K562 (cell line): ENCODE measurements at regions not wholly inside any gene's neighbourhood (a gene's known extent, or its start where the extent isn't known, plus 50 kb on each side); places are given as distances from the start of the nearest gene placed in this dataset.

Experiments used
- ATAC-seq: fragments of 200-7000 bp; cut with Tn5 transposase; 3 replicates; pipeline ENCODE4 v1.9.1; 2020; ENCODE audit warnings: moderate library complexity
- BruUV-seq: library from RNA; stranded (reverse); fragments of 400-500 nt; replicated peaks from 2 replicates; lab custom pipeline; 2021; lab: Mats Ljungman, UMichigan
- CTCF ChIA-PET: fragments of 300-600 bp; formaldehyde crosslinking; extraction: SDS; loops from one replicate; lab custom pipeline; 2021; ENCODE audit warnings: low intra/inter-chr PET ratio; lab: Yijun Ruan, JAX
- POLR2A ChIA-PET: fragments of 300-600, 350-650 bp; sonication (Branson Sonifier 250); formaldehyde crosslinking; extraction: SDS; loops from one replicate; lab custom pipeline; 2021; ENCODE audit warnings: antibody characterized with exemption, inconsistent platforms; lab: Yijun Ruan, JAX
- DNase-seq, 4 experiments: peaks; one replicate each; pipeline versions ENCODE4 v3.0.0 to v3.0.0-alpha.2; 2011 to 2018; ENCODE audit warnings: low spot score in 3 of 4, mixed read lengths in 3 of 4; ENCODE audit errors: extremely low read depth in 1 of 4
- FAIRE-seq: peaks from 2 replicates; lab custom pipeline; 2011; peaks lifted over from hg19 to GRCh38; lab: Jason Lieb, UNC
- H2AFZ ChIP-seq: 2 replicates; pipeline ENCODE4 v1.6.0; 2011; ENCODE audit warnings: low read depth, low read length, control low read depth, inconsistent platforms
- H3K27ac ChIP-seq: fragments of 200-600 bp; 3 replicates; pipeline ENCODE4 v1.8.0; 2011; ENCODE audit warnings: low read depth, mild to moderate bottlenecking, control low read depth, inconsistent platforms, low read length, moderate library complexity, mixed read lengths; ENCODE audit errors: extremely low read depth
- H3K27me3 ChIP-seq, 2 experiments: fragments of 300-600 bp in 1 of 2; 2 replicates in 1 of 2; 3 replicates in 1 of 2; pipeline versions ENCODE4 v1.6.0 to v1.8.0; 2011; ENCODE audit warnings: inconsistent platforms in 2 of 2, low read length in 2 of 2, mild to moderate bottlenecking in 1 of 2, mixed read lengths in 1 of 2, moderate library complexity in 1 of 2; ENCODE audit not compliant: control insufficient read depth in 2 of 2, insufficient read depth in 2 of 2
- H3K36me3 ChIP-seq: fragments of 300-600 bp; 3 replicates; pipeline ENCODE4 v1.8.0; 2011; ENCODE audit warnings: mild to moderate bottlenecking, low read length, inconsistent platforms; ENCODE audit not compliant: control insufficient read depth, insufficient read depth
- H3K4me1 ChIP-seq, 2 experiments: fragments of 200-600 bp in 1 of 2; replicated peaks in 1 of 2; 2 replicates in 1 of 2; 3 replicates in 1 of 2; pipeline versions ENCODE4 v1.5.1 to v1.8.0; 2011; ENCODE audit warnings: inconsistent platforms in 2 of 2, low read length in 2 of 2, mild to moderate bottlenecking in 1 of 2, mixed read lengths in 1 of 2, moderate library complexity in 1 of 2; ENCODE audit not compliant: control insufficient read depth in 2 of 2, insufficient read depth in 2 of 2
- H3K4me2 ChIP-seq: 2 replicates; pipeline ENCODE4 v1.6.1; 2011; ENCODE audit warnings: low read length, control low read depth, inconsistent platforms, mixed read lengths; ENCODE audit not compliant: insufficient read depth
- H3K4me3 ChIP-seq: fragments of 200-600 bp; sonication (generic), shearing (Covaris generic); 2 replicates; pipeline ENCODE4 v1.5.1; 2016; ENCODE audit warnings: control low read depth, inconsistent platforms
- H3K79me2 ChIP-seq: fragments of 200-600 bp; 3 replicates; pipeline ENCODE4 v1.8.0; 2011; ENCODE audit warnings: low read length, inconsistent platforms; ENCODE audit not compliant: control insufficient read depth, insufficient read depth
- H3K9ac ChIP-seq, 2 experiments: 2 replicates each; pipeline versions ENCODE4 v1.6.0 to v1.6.1; 2011; ENCODE audit warnings: low read depth in 2 of 2, low read length in 2 of 2, control low read depth in 1 of 2, inconsistent platforms in 1 of 2, mild to moderate bottlenecking in 1 of 2, mixed read lengths in 1 of 2; ENCODE audit not compliant: insufficient read depth in 1 of 2
- H3K9me1 ChIP-seq: one replicate; pipeline ENCODE4 v1.6.0; 2011; ENCODE audit warnings: inconsistent platforms, mild to moderate bottlenecking, low read length, moderate library complexity; ENCODE audit not compliant: control insufficient read depth, insufficient read depth
- H3K9me3 ChIP-seq: replicated peaks from 2 replicates; pipeline ENCODE4 v1.5.1; 2011; ENCODE audit warnings: low read depth, low read length, inconsistent platforms; ENCODE audit not compliant: control insufficient read depth, insufficient read depth
- H4K20me1 ChIP-seq: replicated peaks from 2 replicates; pipeline ENCODE4 v1.6.1; 2011; ENCODE audit warnings: low read length, inconsistent platforms, mixed read lengths; ENCODE audit not compliant: control insufficient read depth, insufficient read depth
- MCM2 ChIP-seq: fragments of 450-650 bp; IDR thresholded peaks from 2 replicates; pipeline ENCODE4 v1.6.1; 2017; ENCODE audit warnings: low read depth, mild to moderate bottlenecking
- MCM5 ChIP-seq: fragments of 450-650 bp; IDR thresholded peaks from 2 replicates; pipeline ENCODE4 v1.6.1; 2016; ENCODE audit warnings: low read depth
- MECOM ChIP-seq: fragments of 250-450 bp; sonication (Bioruptor Pico); IDR thresholded peaks from 2 replicates; pipeline ENCODE4 v1.8.0; 2022; ENCODE audit warnings: inconsistent platforms
- POLR2AphosphoS5 ChIP-seq: IDR thresholded peaks from 2 replicates; pipeline ENCODE4 v1.6.1; 2011; ENCODE audit warnings: mild to moderate bottlenecking, low read depth, low read length, moderate library complexity; ENCODE audit not compliant: control insufficient read depth, insufficient read depth
- PREB ChIP-seq: sonication (generic); formaldehyde crosslinking; IDR thresholded peaks from 2 replicates; pipeline ENCODE4 v1.8.1; 2023; ENCODE audit warnings: mild to moderate bottlenecking, missing genetic modification reagents
- WGBS: fragments of 100-300 bp; shearing (Covaris generic); methylation state at CpG from one replicate; pipeline ENCODE4 v1.1.6; 2016; ENCODE audit warnings: low coverage, mixed read lengths; ENCODE audit not compliant: insufficient coverage; ENCODE audit errors: missing lambda C conversion rate; 5-methylcytosine and 5-hydroxymethylcytosine counted together
- in situ Hi-C: fragments of 300-500 bp; cut with MboI; formaldehyde crosslinking; loops from 4 replicates; pipeline ENCODE4 v1.15.0; 2018; ENCODE audit warnings: inconsistent platforms, mixed read lengths
- intact Hi-C: fragments of 100-400 bp; cut with micrococcal nuclease; formaldehyde crosslinking; loops from 2 replicates; pipeline ENCODE4 v1.14.2; 2022

- ATAC-seq = no peak
- no peaks in the 10 kb centered on the region for H3K79me2 ChIP-seq
- no peaks in the 10 kb centered on the region for H4K20me1 ChIP-seq
- H2AFZ ChIP-seq = no peak overlapping the region
- FAIRE-seq = no peak
- no peak overlapping the region for H3K4me3 ChIP-seq
- H3K4me1 ChIP-seq = no peaks in the 10 kb centered on the region
- no peaks in the 10 kb centered on the region for H3K36me3 ChIP-seq
- CTCF ChIA-PET = no interaction called here
- 0% methylated on average over 4 of the region's 5 CpGs for WGBS
- in situ Hi-C loops = no loop called here
- no peak overlapping the region for H3K4me2 ChIP-seq
- intact Hi-C loops = no loop called here
- POLR2A ChIA-PET = no interaction called here
- H3K27ac ChIP-seq = no peak overlapping the region
- H3K9me1 ChIP-seq = no peaks in the 10 kb centered on the region
- H3K9me3 ChIP-seq = no peaks in the 10 kb centered on the region
- no peak for TF ChIP-seq MCM5
- no peak for TF ChIP-seq MECOM
- no peak for TF ChIP-seq PREB (CRISPR knock-in tag)
- TF ChIP-seq POLR2AphosphoS5 = no peak
- no peak for TF ChIP-seq MCM2
- H3K27me3 ChIP-seq = no peaks in the 10 kb centered on the region
- BruUV-seq = no TSS peak
- no peak for DNase-seq
- no peak overlapping the region for H3K9ac ChIP-seq
Observed at GRCh38 chr9:78905986-78906755, 609.2 kb downstream of the PSAT1 start.
